HFFc6 (cell line): ENCODE measurements at regions not wholly inside any gene's neighbourhood (a gene's known extent, or its start where the extent isn't known, plus 50 kb on each side); places are given as distances from the start of the nearest gene placed in this dataset.

ENCODE experiments used
- DNase-seq: peaks from one replicate; pipeline ENCODE4 v3.0.0-alpha.2; 2018
- H3K27ac Mint-ChIP-seq: 2 replicates; pipeline ENCODE4 v1.8.0; 2020; ENCODE audit warnings: mild to moderate bottlenecking, mixed read lengths
- H3K27me3 Mint-ChIP-seq: 2 replicates; pipeline ENCODE4 v1.8.0; 2021; ENCODE audit warnings: mild to moderate bottlenecking, moderate library complexity, mixed read lengths; ENCODE audit not compliant: insufficient read depth
- H3K36me3 Mint-ChIP-seq: 2 replicates; pipeline ENCODE4 v1.8.0; 2021; ENCODE audit warnings: low read depth, mixed read lengths
- H3K4me1 Mint-ChIP-seq: 2 replicates; pipeline ENCODE4 v1.8.0; 2020; ENCODE audit warnings: low read depth, mixed read lengths
- H3K4me3 Mint-ChIP-seq: 2 replicates; pipeline ENCODE4 v1.8.0; 2020; ENCODE audit warnings: mild to moderate bottlenecking, moderate library complexity, mixed read lengths
- H3K9me3 Mint-ChIP-seq: 2 replicates; pipeline ENCODE4 v1.8.0; 2020; ENCODE audit warnings: mild to moderate bottlenecking, mixed read lengths
- TF ChIP-seq, protein P1 (sequence below): fragments of 200-600 bp; sonication (generic); IDR thresholded peaks from 2 replicates; pipeline ENCODE4 v1.5.0; 2021; ENCODE audit warnings: antibody characterized with exemption, mild to moderate bottlenecking

DNA sequence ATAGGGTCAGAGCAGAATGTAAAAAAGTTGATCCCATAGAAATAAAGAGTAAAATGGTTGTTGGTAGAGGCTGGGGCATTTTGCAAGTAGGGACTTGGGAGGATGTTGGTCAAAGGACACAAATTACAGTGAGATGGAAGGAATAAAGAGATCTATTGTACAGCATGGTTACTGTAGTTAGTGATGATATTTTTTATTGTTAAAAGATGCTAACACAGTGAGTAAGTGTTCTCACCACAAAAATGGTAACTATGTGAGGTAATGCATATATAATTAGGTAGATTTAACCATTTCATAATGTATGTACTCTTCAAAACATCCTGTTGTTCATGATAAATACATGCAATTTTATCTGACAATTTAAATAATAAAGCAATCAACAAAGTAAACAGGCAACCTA is 280.7 kb upstream of the MAGI2 start:
- Mint-ChIP-seq H3K4me1 (peaks cover 11% of the 10 kb centered on the region), H3K9me3 (peaks cover 25% of the 10 kb centered on the region), H3K27ac (peak overlapping the region; percentile 30; the same call in 1 of the 2 replicates), H3K4me3 (no peak overlapping the region), H3K36me3 (peaks cover 29% of the 10 kb centered on the region), H3K27me3 (no peaks in the 10 kb centered on the region)
- TF ChIP-seq, protein P1, sequence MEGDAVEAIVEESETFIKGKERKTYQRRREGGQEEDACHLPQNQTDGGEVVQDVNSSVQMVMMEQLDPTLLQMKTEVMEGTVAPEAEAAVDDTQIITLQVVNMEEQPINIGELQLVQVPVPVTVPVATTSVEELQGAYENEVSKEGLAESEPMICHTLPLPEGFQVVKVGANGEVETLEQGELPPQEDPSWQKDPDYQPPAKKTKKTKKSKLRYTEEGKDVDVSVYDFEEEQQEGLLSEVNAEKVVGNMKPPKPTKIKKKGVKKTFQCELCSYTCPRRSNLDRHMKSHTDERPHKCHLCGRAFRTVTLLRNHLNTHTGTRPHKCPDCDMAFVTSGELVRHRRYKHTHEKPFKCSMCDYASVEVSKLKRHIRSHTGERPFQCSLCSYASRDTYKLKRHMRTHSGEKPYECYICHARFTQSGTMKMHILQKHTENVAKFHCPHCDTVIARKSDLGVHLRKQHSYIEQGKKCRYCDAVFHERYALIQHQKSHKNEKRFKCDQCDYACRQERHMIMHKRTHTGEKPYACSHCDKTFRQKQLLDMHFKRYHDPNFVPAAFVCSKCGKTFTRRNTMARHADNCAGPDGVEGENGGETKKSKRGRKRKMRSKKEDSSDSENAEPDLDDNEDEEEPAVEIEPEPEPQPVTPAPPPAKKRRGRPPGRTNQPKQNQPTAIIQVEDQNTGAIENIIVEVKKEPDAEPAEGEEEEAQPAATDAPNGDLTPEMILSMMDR, result no peak
- no peak for DNase-seq

DNA sequence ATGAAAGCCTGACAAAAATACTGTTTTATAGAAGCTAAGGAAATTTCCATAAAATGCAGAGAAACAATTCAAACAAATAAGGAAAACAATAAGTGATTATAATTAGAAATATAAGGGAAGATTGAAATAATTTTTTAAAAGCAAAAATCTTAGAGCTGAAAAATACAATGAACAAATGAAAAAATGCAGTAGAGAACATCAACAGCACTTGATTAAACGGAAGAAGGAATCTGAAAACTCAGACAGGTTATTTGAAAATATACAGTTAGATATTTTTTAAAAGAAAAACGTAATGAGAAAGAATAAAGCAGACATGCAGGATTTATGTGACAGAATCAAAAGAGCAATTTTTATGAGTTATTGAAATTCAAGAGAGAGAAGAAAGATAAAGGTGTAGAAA is 279.1 kb upstream of the MAGI2 start:
- TF ChIP-seq, protein P1, result no peak
- no peaks in the 10 kb centered on the region for H3K27me3 Mint-ChIP-seq
- H3K4me1 Mint-ChIP-seq, result peaks cover 11% of the 10 kb centered on the region
- DNase-seq, result no peak
- H3K9me3 Mint-ChIP-seq, result peaks cover 27% of the 10 kb centered on the region
- H3K27ac Mint-ChIP-seq, result no peak overlapping the region
- no peak overlapping the region for H3K4me3 Mint-ChIP-seq
- peaks cover 29% of the 10 kb centered on the region for H3K36me3 Mint-ChIP-seq

DNA sequence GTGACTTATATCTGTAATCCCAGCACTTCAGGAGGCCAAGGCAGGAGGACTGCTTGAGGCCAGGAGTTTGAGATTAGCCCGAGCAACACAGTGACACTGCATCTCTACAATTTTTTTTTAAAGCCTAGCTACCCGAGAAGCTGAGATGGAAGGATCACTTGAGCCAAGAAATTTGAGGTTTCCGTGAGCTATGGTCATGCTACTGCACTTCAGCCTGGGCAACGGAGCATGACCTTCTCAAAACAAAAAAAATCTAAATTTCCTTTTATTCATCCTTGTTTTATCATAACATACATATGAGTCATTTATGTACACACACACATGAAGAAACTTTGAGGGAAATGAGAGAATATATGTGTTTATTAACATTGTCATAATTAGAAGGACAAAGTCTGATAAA is 277.5 kb upstream of the MAGI2 start:
- Mint-ChIP-seq H3K9me3 (peaks cover 27% of the 10 kb centered on the region), H3K4me1 (peaks cover 11% of the 10 kb centered on the region), H3K27ac (no peak overlapping the region), H3K36me3 (peaks cover 29% of the 10 kb centered on the region), H3K27me3 (no peaks in the 10 kb centered on the region), H3K4me3 (no peak overlapping the region)
- no peak for DNase-seq
- TF ChIP-seq, protein P1, result no peak

DNA sequence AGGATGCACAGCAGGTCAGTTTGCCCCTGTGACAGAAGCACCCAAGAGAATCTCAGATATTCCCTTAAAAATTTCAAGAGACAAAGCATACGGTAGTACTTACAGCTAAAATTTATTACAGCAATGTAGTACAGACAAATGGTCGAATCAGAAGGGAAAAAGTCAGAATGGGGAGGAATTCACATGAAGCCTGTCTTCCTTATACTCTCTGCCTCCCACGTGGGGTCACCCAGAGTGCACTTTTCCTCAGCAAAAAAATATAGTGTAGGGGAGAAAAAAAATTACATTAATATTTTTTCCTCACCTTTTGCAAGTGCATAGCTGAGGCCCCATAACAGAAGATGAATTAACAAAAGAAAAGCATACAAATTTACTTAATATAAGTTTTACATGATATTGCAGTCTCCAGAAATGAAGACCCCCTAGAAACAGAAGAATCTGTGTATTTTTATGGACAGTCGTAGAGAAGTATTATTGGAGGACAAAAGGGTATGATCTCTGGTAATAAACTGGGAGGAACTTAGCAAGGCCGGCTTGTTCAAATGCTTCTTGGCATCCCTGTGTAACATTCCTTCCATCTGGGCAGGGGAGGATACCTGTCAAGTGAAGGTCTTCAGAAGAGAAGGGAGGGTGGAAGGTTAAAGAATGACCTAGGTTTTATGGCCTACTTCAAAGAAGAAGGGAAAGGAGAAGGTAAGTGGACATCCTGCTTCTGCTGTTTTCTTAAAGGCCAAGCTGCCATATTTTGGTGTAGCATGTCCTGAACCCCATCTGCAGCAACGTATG is 270.6 kb upstream of the MAGI2 start:
- Mint-ChIP-seq H3K9me3 (peaks cover under 1% of the 10 kb centered on the region), H3K27me3 (no peaks in the 10 kb centered on the region; the same call in 1 of the 2 replicates), H3K36me3 (no peaks in the 10 kb centered on the region), H3K4me1 (peaks cover 15% of the 10 kb centered on the region), H3K27ac (no peak overlapping the region), H3K4me3 (no peak overlapping the region)
- no peak for DNase-seq
- TF ChIP-seq, protein P1, result no peak

DNA sequence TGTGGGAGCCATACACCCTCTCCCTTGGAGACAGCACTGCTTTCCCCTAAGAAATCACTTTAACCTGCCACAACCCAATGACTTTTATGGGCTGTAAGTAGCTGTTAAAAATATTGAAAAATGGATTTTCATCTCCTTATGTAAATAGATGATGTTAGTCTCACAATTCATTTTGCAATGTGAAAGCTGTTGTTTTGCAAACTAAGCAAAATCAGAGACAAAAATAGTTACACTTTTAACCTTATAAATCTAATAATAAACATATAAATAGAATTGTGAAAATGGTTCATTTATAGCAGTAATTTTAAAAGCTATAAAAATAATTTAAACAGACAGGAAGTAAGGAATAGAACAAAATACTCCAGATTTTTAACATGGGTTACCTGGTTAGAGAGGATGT is 268.8 kb upstream of the MAGI2 start:
- no peaks in the 10 kb centered on the region; the same call in none of the 2 replicates for H3K27me3 Mint-ChIP-seq

More for the DNA sequence above, 268.8 kb upstream of the MAGI2 start:
- H3K4me3 Mint-ChIP-seq, result no peak overlapping the region
- no peak for DNase-seq
- no peaks in the 10 kb centered on the region for H3K36me3 Mint-ChIP-seq
- no peak overlapping the region for H3K27ac Mint-ChIP-seq
- TF ChIP-seq, protein P1, result no peak
- no peaks in the 10 kb centered on the region for H3K9me3 Mint-ChIP-seq
- H3K4me1 Mint-ChIP-seq, result peaks cover 15% of the 10 kb centered on the region
